Spleen (tissue), 11 donors: ENCODE measurements at regions not wholly inside any gene's neighbourhood (a gene's known extent, or its start where the extent isn't known, plus 50 kb on each side); places are given as distances from the start of the nearest gene placed in this dataset.

Source experiments
- DNase-seq: peaks from one replicate; pipeline ENCODE4 v3.0.0-alpha.2; 2020
- H3K27ac ChIP-seq, 8 donors: fragments of 200-600 bp; sonication (generic) in 7 of 8; 1 replicate in 4 of 8; 2 replicates in 4 of 8; pipeline versions ENCODE4 v1.5.0 to v1.8.0; 2016 to 2021; ENCODE audit warnings: inconsistent platforms in 4 of 8, mild to moderate bottlenecking in 4 of 8, moderate library complexity in 1 of 8
- H3K27me3 ChIP-seq, 7 donors: fragments of 200-600 bp; sonication (generic) in 6 of 7; replicated peaks in 1 of 7; 1 replicate in 4 of 7; 2 replicates in 3 of 7; pipeline versions ENCODE4 v1.5.0 to v1.8.0; 2016 to 2021; ENCODE audit warnings: inconsistent platforms in 3 of 7, mild to moderate bottlenecking in 1 of 7
- H3K36me3 ChIP-seq, 6 donors: fragments of 200-600 bp; sonication (generic) in 5 of 6; 1 replicate in 4 of 6; 2 replicates in 2 of 6; pipeline versions ENCODE4 v1.5.0 to v1.8.0; 2016 to 2021; ENCODE audit warnings: inconsistent platforms in 2 of 6
- H3K4me1 ChIP-seq, 6 donors: fragments of 200-600 bp; sonication (generic) in 5 of 6; 1 replicate in 3 of 6; 2 replicates in 3 of 6; pipeline versions ENCODE4 v1.5.0 to v1.8.0; 2016 to 2021; ENCODE audit warnings: inconsistent platforms in 3 of 6
- H3K4me3 ChIP-seq, 8 donors: fragments of 200-600 bp; sonication (generic) in 7 of 8; 1 replicate in 4 of 8; 2 replicates in 4 of 8; pipeline versions ENCODE4 v1.5.0 to v1.8.0; 2016 to 2021; ENCODE audit warnings: inconsistent platforms in 4 of 8, mild to moderate bottlenecking in 4 of 8, moderate library complexity in 2 of 8
- H3K9me3 ChIP-seq, 8 donors: fragments of 200-600 bp; sonication (generic) in 7 of 8; 1 replicate in 4 of 8; 2 replicates in 4 of 8; pipeline versions ENCODE4 v1.5.0 to v1.8.0; 2016 to 2021; ENCODE audit warnings: inconsistent platforms in 4 of 8
- CTCF ChIP-seq, 11 experiments: fragments of 200-600 bp in 7 of 11; fragments of 450-650 bp in 4 of 11; sonication (generic) in 4 of 11; IDR thresholded peaks in 8 of 11; conservative IDR thresholded peaks in 3 of 11; 1 replicate in 7 of 11; 2 replicates in 4 of 11; pipeline versions ENCODE4 v1.4.0 to v1.8.0; 2016 to 2021; ENCODE audit warnings: antibody characterized with exemption in 11 of 11, inconsistent platforms in 4 of 11, mild to moderate bottlenecking in 1 of 11
- POLR2A ChIP-seq, 3 donors: fragments of 450-650 bp; IDR thresholded peaks; one replicate each; pipeline ENCODE4 v1.5.1; 2017; ENCODE audit warnings: antibody characterized with exemption in 3 of 3, mild to moderate bottlenecking in 1 of 3
- POLR2AphosphoS5 ChIP-seq, 3 donors: sonication (generic); formaldehyde crosslinking; IDR thresholded peaks; one replicate each; pipeline ENCODE4 v1.5.1; 2017; ENCODE audit warnings: antibody characterized with exemption in 3 of 3
- WGBS, 5 donors: extraction: QIAGEN DNeasy Blood & Tissue Kit in 3 of 5; methylation state at CpG; one replicate each; pipeline versions ENCODE4 v1.1.5 to v1.1.7; 2013 to 2018; 5-methylcytosine and 5-hydroxymethylcytosine counted together
- intact Hi-C: fragments of 100-400 bp; cut with DNase I; formaldehyde crosslinking; loops from one replicate; pipeline ENCODE4 v1.15.0; 2023; ENCODE audit warnings: low total_unique reads
- donor health status: healthy with polysubstance abuse.
- donor health status: DM: no; HTN: no; CAD: no; lungs with moderate emphysema.
- donor health status: DM: no; HTN: no; CAD: no.
- donor health status: Bipolar disorder and iron deficiency.
- donor health status: healthy.
- donor health status: DM: no; HTN: no; CAD: no.
- donor health status: DM: yes; HTN: yes; CAD: no.

GRCh38 chr16:63473725-63474124 is 1437.5 kb upstream of the CDH8 start:
- no peaks in the 10 kb centered on the region for H3K9me3 ChIP-seq
- intact Hi-C loops = no loop called here
- no peaks in the 10 kb centered on the region for H3K27me3 ChIP-seq
- H3K27ac ChIP-seq = no peak overlapping the region
- no peak overlapping the region for H3K4me3 ChIP-seq
- TF ChIP-seq POLR2AphosphoS5 (IDR thresholded peaks at IDR 0.05) (no peak), POLR2A (IDR thresholded peaks at IDR 0.05) (no peak), CTCF (IDR thresholded peaks at IDR 0.05 in 8 of 11, conservative IDR thresholded peaks at IDR 0.05 in 3 of 11) (no peak)
- no peaks in the 10 kb centered on the region for H3K4me1 ChIP-seq
- no peaks in the 10 kb centered on the region for H3K36me3 ChIP-seq
- DNase-seq = no peak

- H3K36me3 ChIP-seq = no peaks in the 10 kb centered on the region
- no peak for TF ChIP-seq POLR2A (IDR thresholded peaks at IDR 0.05)
- TF ChIP-seq POLR2AphosphoS5 (IDR thresholded peaks at IDR 0.05) = no peak
- no peak for TF ChIP-seq CTCF (IDR thresholded peaks at IDR 0.05 in 8 of 11, conservative IDR thresholded peaks at IDR 0.05 in 3 of 11)
- no peak overlapping the region for H3K4me3 ChIP-seq
- H3K9me3 ChIP-seq = peaks cover 0 to 11% (median 0%) of the 10 kb centered on the region in 8 donors
- DNase-seq = no peak
- no peak overlapping the region for H3K27ac ChIP-seq
- no peaks in the 10 kb centered on the region for H3K27me3 ChIP-seq
- 47 to 60% (median 50%) methylated on average over 2 of the region's 2 CpGs for WGBS, 5 donors
- H3K4me1 ChIP-seq = no peaks in the 10 kb centered on the region
- intact Hi-C loops = no loop called here
These were observed 1431.3 kb upstream of the CDH8 start for GRCh38 chr16:63467513-63467912.

DNA sequence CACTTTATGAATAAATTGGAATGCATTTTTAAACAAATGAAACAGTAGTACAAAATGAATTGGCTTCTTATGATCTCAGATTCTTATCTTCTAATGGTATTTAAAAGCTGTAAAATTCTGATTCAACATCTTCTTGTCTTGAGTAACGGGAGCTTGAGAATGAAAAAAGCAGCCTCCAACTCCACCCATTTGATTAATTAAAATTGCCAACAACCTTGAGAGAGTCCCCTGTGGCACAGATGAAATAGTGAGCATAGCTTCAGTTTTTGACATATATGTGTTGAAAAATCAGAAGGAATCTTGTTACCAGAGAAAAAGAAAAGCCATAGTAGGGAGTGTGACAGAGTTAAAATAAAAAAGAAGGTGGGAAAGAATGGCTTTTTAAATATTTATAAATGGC is 1426.1 kb upstream of the CDH8 start:
- no peaks in the 10 kb centered on the region for H3K27me3 ChIP-seq
- TF ChIP-seq CTCF (IDR thresholded peaks at IDR 0.05 in 8 of 11, conservative IDR thresholded peaks at IDR 0.05 in 3 of 11) (no peak), POLR2A (IDR thresholded peaks at IDR 0.05) (no peak), POLR2AphosphoS5 (IDR thresholded peaks at IDR 0.05) (no peak)
- no peaks in the 10 kb centered on the region for H3K4me1 ChIP-seq
- 74 to 93% (median 86%) methylated on average over 1 of the region's 1 CpG for WGBS, 5 donors
- no peak overlapping the region for H3K27ac ChIP-seq
- H3K9me3 ChIP-seq = peaks cover 0 to 11% (median 0%) of the 10 kb centered on the region in 8 donors
- DNase-seq = no peak
- intact Hi-C loops = no loop called here
- no peak overlapping the region for H3K4me3 ChIP-seq
- no peaks in the 10 kb centered on the region for H3K36me3 ChIP-seq

GRCh38 chr16:63461248-63461841 is 1425.1 kb upstream of the CDH8 start:
- 73 to 86% (median 81%) methylated on average over 3 of the region's 3 CpGs for WGBS, 5 donors
- no peaks in the 10 kb centered on the region for H3K4me1 ChIP-seq
- DNase-seq = no peak
- no peak overlapping the region for H3K27ac ChIP-seq
- no peak overlapping the region for H3K4me3 ChIP-seq
- peaks cover 0 to 11% (median 0%) of the 10 kb centered on the region in 8 donors for H3K9me3 ChIP-seq
- TF ChIP-seq POLR2A (IDR thresholded peaks at IDR 0.05) = no peak
- peak in 4 of 11 experiments; percentile 18 to 37 (median 36) for TF ChIP-seq CTCF (IDR thresholded peaks at IDR 0.05 in 8 of 11, conservative IDR thresholded peaks at IDR 0.05 in 3 of 11)
- H3K27me3 ChIP-seq = no peaks in the 10 kb centered on the region
- no peaks in the 10 kb centered on the region for H3K36me3 ChIP-seq
- intact Hi-C loops = no loop called here
